Astrocyte (in vitro differentiated cells and primary cell): ENCODE measurements at regions not wholly inside any gene's neighbourhood (a gene's known extent, or its start where the extent isn't known, plus 50 kb on each side); places are given as distances from the start of the nearest gene placed in this dataset.

Experiments used
- DNase-seq: peaks from one replicate; pipeline ENCODE4 v3.0.0-alpha.2; 2010; ENCODE audit warnings: low read depth
- FAIRE-seq: peaks from 2 replicates; lab custom pipeline; 2011; peaks lifted over from hg19 to GRCh38; lab: Jason Lieb, UNC
- H2AFZ ChIP-seq: 2 replicates; pipeline ENCODE4 v1.6.0; 2012; ENCODE audit warnings: low read depth, low read length, inconsistent platforms
- H3K27ac ChIP-seq: 2 replicates; pipeline ENCODE4 v1.5.1; 2011; ENCODE audit warnings: low read depth, low read length, inconsistent platforms
- H3K27me3 ChIP-seq: 2 replicates; pipeline ENCODE4 v1.6.0; 2011; ENCODE audit warnings: low read length, inconsistent platforms; ENCODE audit not compliant: insufficient read depth
- H3K36me3 ChIP-seq: 2 replicates; pipeline ENCODE4 v1.5.1; 2011; ENCODE audit warnings: low read length, inconsistent platforms; ENCODE audit not compliant: insufficient read depth
- H3K4me1 ChIP-seq: 2 replicates; pipeline ENCODE4 v1.5.1; 2011; ENCODE audit warnings: low read length, inconsistent platforms; ENCODE audit not compliant: insufficient read depth
- H3K4me2 ChIP-seq: 2 replicates; pipeline ENCODE4 v1.6.0; 2012; ENCODE audit warnings: low read length, inconsistent platforms
- H3K4me3 ChIP-seq: 2 replicates; pipeline ENCODE4 v1.5.1; 2011; ENCODE audit warnings: low read depth, mild to moderate bottlenecking, low read length, inconsistent platforms; ENCODE audit not compliant: insufficient read depth
- H3K79me2 ChIP-seq: 2 replicates; pipeline ENCODE4 v1.6.0; 2012; ENCODE audit warnings: mild to moderate bottlenecking, low read length, inconsistent platforms; ENCODE audit not compliant: insufficient read depth
- H3K9ac ChIP-seq: 2 replicates; pipeline ENCODE4 v1.6.0; 2012; ENCODE audit warnings: mild to moderate bottlenecking, low read length, inconsistent platforms
- H3K9me3 ChIP-seq: 2 replicates; pipeline ENCODE4 v1.5.1; 2012; ENCODE audit warnings: low read depth, mild to moderate bottlenecking, low read length, inconsistent platforms; ENCODE audit not compliant: insufficient read depth
- H4K20me1 ChIP-seq: 2 replicates; pipeline ENCODE4 v1.6.0; 2012; ENCODE audit warnings: low read length, inconsistent platforms; ENCODE audit not compliant: insufficient read depth
- H3K27ac Mint-ChIP-seq: one replicate; pipeline ENCODE4 v1.8.0; 2021; ENCODE audit warnings: mild to moderate bottlenecking, mixed read lengths; ENCODE audit not compliant: unreplicated experiment
- H3K27me3 Mint-ChIP-seq: one replicate; pipeline ENCODE4 v1.8.0; 2021; ENCODE audit warnings: low read depth, mixed read lengths; ENCODE audit not compliant: unreplicated experiment
- H3K36me3 Mint-ChIP-seq: one replicate; pipeline ENCODE4 v1.8.0; 2021; ENCODE audit warnings: low read depth, mixed read lengths; ENCODE audit not compliant: unreplicated experiment
- H3K4me1 Mint-ChIP-seq: one replicate; pipeline ENCODE4 v1.8.0; 2021; ENCODE audit warnings: low read depth, mixed read lengths; ENCODE audit not compliant: unreplicated experiment
- H3K4me3 Mint-ChIP-seq: one replicate; pipeline ENCODE4 v1.8.0; 2021; ENCODE audit warnings: mild to moderate bottlenecking, moderate library complexity, mixed read lengths; ENCODE audit not compliant: unreplicated experiment
- H3K9me3 Mint-ChIP-seq: one replicate; pipeline ENCODE4 v1.8.0; 2021; ENCODE audit warnings: mild to moderate bottlenecking, mixed read lengths; ENCODE audit not compliant: unreplicated experiment
- EZH2 ChIP-seq: IDR thresholded peaks from 2 replicates; pipeline ENCODE4 v1.6.1; 2012; ENCODE audit warnings: mild to moderate bottlenecking, low read length, inconsistent platforms; ENCODE audit not compliant: insufficient read depth
- TF ChIP-seq, protein P1 (sequence below): IDR thresholded peaks from 2 replicates; pipeline ENCODE4 v1.5.1; 2011; ENCODE audit warnings: low read depth, mild to moderate bottlenecking, inconsistent platforms, low read length, moderate library complexity; ENCODE audit not compliant: insufficient read depth

DNA sequence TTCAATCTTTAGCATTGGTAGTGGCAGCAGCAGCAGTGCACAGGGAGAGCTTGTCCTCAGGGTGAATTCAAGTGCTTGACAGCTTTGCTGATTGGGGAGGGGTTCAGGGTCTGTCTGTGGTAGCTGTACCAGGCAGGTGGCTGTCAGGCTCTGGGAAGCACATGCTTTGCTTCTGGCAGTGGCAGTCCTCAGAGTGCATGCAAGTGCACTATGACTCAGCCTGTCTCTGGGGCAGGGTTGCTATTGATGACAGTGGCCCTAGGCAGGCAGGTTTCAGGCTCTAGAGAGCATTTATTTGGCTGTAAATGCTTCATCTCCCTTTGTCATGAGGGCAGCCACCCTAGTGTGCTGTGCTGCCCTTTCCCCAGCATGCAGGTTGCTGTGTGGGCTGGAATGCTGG lies 251.9 kb upstream of the LRRC7 start:
- no peak overlapping the region for H3K27ac ChIP-seq
- no peak for DNase-seq

GRCh38 chr1:69319287-69319686 lies 248.4 kb upstream of the LRRC7 start:
- H3K4me1 ChIP-seq, result no peaks in the 10 kb centered on the region

More for the DNA sequence above, 251.9 kb upstream of the LRRC7 start:
- Histone ChIP-seq H3K4me3 (no peak overlapping the region), H3K4me1 (no peaks in the 10 kb centered on the region), H3K36me3 (no peaks in the 10 kb centered on the region), H3K9me3 (no peaks in the 10 kb centered on the region), H4K20me1 (no peaks in the 10 kb centered on the region), H3K27me3 (no peaks in the 10 kb centered on the region), H3K9ac (no peak overlapping the region), H3K4me2 (no peak overlapping the region), H2AFZ (no peak overlapping the region), H3K79me2 (no peaks in the 10 kb centered on the region)
- peak overlapping the region; percentile 38 for H3K27ac Mint-ChIP-seq
- H3K9me3 Mint-ChIP-seq, result peaks cover 3% of the 10 kb centered on the region
- TF ChIP-seq, protein P1, sequence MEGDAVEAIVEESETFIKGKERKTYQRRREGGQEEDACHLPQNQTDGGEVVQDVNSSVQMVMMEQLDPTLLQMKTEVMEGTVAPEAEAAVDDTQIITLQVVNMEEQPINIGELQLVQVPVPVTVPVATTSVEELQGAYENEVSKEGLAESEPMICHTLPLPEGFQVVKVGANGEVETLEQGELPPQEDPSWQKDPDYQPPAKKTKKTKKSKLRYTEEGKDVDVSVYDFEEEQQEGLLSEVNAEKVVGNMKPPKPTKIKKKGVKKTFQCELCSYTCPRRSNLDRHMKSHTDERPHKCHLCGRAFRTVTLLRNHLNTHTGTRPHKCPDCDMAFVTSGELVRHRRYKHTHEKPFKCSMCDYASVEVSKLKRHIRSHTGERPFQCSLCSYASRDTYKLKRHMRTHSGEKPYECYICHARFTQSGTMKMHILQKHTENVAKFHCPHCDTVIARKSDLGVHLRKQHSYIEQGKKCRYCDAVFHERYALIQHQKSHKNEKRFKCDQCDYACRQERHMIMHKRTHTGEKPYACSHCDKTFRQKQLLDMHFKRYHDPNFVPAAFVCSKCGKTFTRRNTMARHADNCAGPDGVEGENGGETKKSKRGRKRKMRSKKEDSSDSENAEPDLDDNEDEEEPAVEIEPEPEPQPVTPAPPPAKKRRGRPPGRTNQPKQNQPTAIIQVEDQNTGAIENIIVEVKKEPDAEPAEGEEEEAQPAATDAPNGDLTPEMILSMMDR, result no peak
- no peak for TF ChIP-seq EZH2
- H3K27me3 Mint-ChIP-seq, result no peaks in the 10 kb centered on the region
- no peaks in the 10 kb centered on the region for H3K36me3 Mint-ChIP-seq
- no peak for FAIRE-seq
- no peak overlapping the region for H3K4me3 Mint-ChIP-seq
- peaks cover 3% of the 10 kb centered on the region for H3K4me1 Mint-ChIP-seq

GRCh38 chr1:69320757-69321211 lies 246.9 kb upstream of the LRRC7 start:
- H3K27ac ChIP-seq, result no peak overlapping the region
- no peaks in the 10 kb centered on the region for H3K27me3 ChIP-seq
- FAIRE-seq, result no peak
- no peak for DNase-seq
- no peak overlapping the region for H3K4me3 ChIP-seq
- peaks cover 10% of the 10 kb centered on the region for H3K4me1 Mint-ChIP-seq
- H3K36me3 Mint-ChIP-seq, result no peaks in the 10 kb centered on the region
- no peaks in the 10 kb centered on the region for H3K9me3 Mint-ChIP-seq
- H3K79me2 ChIP-seq, result no peaks in the 10 kb centered on the region
- H3K4me1 ChIP-seq, result no peaks in the 10 kb centered on the region
- no peak overlapping the region for H3K9ac ChIP-seq
- H2AFZ ChIP-seq, result no peak overlapping the region
- H3K27ac Mint-ChIP-seq, result no peak overlapping the region
- TF ChIP-seq, protein P1, result no peak
- no peak for TF ChIP-seq EZH2
- no peaks in the 10 kb centered on the region for H3K9me3 ChIP-seq
- H3K27me3 Mint-ChIP-seq, result no peaks in the 10 kb centered on the region
- no peak overlapping the region for H3K4me2 ChIP-seq
- no peak overlapping the region for H3K4me3 Mint-ChIP-seq
- H3K36me3 ChIP-seq, result no peaks in the 10 kb centered on the region
- no peaks in the 10 kb centered on the region for H4K20me1 ChIP-seq

More at GRCh38 chr1:69319287-69319686, 248.4 kb upstream of the LRRC7 start:
- peaks cover under 1% of the 10 kb centered on the region for H3K9me3 Mint-ChIP-seq
- no peaks in the 10 kb centered on the region for H3K27me3 Mint-ChIP-seq
- no peaks in the 10 kb centered on the region for H4K20me1 ChIP-seq
- H3K4me3 Mint-ChIP-seq, result no peak overlapping the region
- no peaks in the 10 kb centered on the region for H3K27me3 ChIP-seq
- H3K9ac ChIP-seq, result no peak overlapping the region
- no peaks in the 10 kb centered on the region for H3K9me3 ChIP-seq
- TF ChIP-seq, protein P1, result no peak
- TF ChIP-seq EZH2, result no peak
- no peak overlapping the region for H2AFZ ChIP-seq
- DNase-seq (no peak), FAIRE-seq (no peak)
- no peak overlapping the region for H3K4me3 ChIP-seq
- H3K27ac Mint-ChIP-seq, result no peak overlapping the region
- peaks cover 10% of the 10 kb centered on the region for H3K4me1 Mint-ChIP-seq
- no peak overlapping the region for H3K27ac ChIP-seq
- no peak overlapping the region for H3K4me2 ChIP-seq
- no peaks in the 10 kb centered on the region for H3K36me3 Mint-ChIP-seq
- H3K79me2 ChIP-seq, result no peaks in the 10 kb centered on the region
- H3K36me3 ChIP-seq, result no peaks in the 10 kb centered on the region
